IPS DF 19.7 (cell line): ENCODE measurements at regions not wholly inside any gene's neighbourhood (a gene's known extent, or its start where the extent isn't known, plus 50 kb on each side); places are given as distances from the start of the nearest gene placed in this dataset.
"Not testable (repeated sequence)": the region's sequence is repeated elsewhere in the genome, so short reads cannot be mapped to it uniquely, and the experiment has no call there.

Source experiments
- DNase-seq: peaks from one replicate; pipeline ENCODE4 v3.0.0-alpha.2; 2013; ENCODE audit warnings: low read depth, low spot score

GRCh38 chr7:408751-409311 is 110.8 kb downstream of the PDGFA start:
- DNase-seq = no peak

GRCh38 chr7:409339-410281 is 110.0 kb downstream of the PDGFA start:
- no peak for DNase-seq

DNA sequence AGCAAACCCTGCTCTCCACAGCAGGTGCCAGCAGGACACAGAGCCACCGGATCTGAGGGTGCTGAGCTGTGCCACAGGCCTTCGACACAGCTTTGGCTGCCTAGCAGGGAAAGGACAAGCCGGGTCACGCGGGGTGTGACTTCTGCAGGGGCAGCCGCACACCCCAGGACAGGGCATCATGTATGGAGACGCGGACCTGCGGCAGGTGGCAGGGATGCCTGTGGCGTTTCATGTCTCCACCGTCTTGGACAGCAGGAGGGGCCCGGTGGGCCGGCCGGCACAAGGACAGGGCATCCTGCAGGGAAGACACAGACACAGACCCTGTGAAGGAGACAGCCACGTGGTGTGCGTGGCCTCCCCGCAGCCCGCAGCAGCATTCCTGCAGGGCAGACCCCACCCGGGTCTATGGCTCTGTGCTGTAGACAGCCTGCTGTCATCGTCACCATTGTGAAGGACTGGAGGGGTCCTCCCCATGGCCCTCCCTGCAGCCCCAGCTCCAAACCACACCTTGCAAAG is 109.2 kb downstream of the PDGFA start:
- DNase-seq = no peak

GRCh38 chr7:411116-411515 is 108.5 kb downstream of the PDGFA start:
- not testable (repeated sequence) for DNase-seq

- no peak for DNase-seq
Measured at GRCh38 chr7:411677-412312, 107.9 kb downstream of the PDGFA start.

- no peak for DNase-seq
Measured at GRCh38 chr7:412313-412710, 107.3 kb downstream of the PDGFA start.

DNA sequence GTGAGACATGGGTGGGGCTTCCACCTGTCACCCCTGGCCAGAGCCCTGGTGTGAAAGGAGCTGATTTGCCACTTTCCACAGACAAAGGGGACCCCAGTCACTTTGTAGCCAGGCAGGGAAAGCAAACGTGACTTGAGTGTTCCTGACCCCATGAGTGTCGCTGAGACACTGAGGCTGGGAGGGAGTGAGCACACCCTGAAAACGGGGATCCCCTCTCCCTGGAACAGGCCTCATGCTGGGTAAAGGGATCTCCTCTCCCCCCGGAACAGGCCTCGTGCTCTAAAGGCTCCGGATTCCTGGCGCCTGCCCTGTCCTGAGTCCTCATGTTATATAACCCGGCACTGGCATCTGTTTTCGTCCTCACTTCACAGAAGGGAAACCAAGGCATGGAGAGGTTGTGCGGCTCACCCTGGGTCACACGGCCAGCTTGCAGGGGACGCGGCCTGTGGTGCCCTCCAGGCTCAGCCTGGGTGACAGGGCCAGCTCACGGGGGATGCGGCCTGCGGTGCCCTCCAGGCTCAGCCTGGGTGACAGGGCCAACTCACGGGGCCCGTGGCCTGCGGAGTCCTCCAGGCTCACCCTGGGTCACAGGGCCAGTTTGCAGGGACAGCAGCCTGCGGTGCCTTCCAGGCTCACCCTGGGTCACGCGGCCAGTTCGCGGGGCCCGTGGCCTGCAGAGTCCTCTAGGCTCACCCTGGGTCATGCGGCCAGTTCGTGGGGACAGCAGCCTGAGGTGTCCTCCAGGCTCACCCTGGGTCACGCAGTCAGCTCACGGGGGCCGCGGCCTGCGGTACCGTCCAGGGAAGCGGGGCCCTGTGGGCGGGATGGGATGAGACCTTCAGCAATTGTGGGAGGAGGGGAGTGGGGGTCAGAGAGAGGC is 104.7 kb downstream of the PDGFA start:
- DNase-seq = no peak

GRCh38 chr7:415646-416525 is 103.8 kb downstream of the PDGFA start:
- no peak for DNase-seq

DNA sequence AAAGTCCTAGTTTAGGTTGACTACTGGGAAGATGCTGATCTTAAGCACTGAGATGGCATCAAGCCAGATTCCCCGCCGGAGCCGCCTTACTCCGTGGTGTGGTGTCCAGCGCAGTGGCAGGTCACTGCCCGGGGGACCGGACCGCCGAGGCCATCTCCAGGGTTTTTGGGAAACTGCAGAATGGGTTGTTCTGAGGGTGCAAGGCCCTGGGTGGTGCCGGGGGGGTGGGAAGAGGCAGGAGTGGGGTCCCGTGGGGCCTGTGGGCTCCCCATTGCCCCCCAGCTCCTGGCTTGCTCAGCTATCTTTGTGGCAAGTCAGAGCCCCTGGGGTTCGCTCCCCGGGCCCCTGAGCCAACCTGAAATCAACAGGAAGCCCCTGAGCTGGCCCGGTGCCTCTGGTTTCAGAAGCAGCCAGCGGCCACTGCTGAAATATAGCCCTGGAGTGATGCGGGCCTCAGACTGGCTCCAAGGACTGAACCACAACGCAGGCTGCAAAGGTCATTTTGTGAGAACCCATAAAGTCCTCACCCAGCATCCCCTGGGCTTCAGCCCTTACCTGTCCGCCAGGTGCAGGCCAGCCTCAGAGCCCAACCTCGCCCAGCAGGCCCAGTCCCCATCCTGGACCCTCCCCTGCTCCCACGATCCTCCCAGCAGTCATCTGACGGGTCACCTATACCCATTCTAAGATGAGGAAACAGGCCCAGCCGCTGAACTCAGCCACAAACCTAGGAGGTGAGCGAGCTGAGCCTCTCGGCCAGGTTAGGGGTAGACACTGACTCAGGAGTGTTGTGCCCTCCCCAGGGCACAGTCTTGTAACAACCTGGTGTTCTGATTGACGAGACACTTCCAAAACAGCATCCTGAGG is 102.7 kb downstream of the PDGFA start:
- no peak for DNase-seq

- DNase-seq = no peak
Measured at GRCh38 chr7:417625-417889, 102.1 kb downstream of the PDGFA start.

GRCh38 chr7:417973-418601 is 101.6 kb downstream of the PDGFA start:
- no peak for DNase-seq

DNA sequence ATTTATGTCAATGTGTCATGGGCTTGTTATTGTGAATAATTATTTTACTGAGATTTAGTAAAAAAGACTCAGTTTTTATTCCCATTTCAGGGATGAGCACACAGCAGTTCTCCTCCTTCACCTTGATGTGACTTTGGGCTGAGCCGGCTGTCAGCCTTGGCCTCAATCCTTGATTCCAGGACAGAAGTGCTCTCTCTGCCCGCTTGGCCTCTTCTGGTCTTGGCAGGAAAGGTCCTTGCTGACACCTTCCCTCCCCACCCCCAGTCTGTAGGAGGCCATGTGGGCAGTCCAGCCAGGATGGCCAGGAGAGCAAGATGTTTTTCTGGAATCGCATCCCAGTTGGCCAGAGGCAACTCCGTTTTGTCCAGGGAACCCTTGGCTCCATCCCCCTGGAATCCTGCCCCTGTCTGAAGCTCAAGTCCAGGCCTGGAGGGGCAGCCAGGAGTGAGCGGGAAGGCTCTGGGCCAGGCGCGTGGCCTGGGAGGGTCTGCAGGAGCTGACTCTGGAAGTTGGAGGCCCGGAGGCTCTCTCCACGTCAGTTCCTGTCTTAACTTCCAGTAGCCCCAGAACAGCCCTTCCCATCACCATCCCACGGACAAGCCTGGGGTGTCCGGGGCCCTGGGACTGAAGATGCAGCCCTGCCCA is 100.9 kb downstream of the PDGFA start:
- no peak for DNase-seq

- no peak for DNase-seq
Measured at GRCh38 chr7:420142-421093, 99.2 kb downstream of the PDGFA start.

GRCh38 chr7:421136-421991 is 98.3 kb downstream of the PDGFA start:
- DNase-seq = peak; percentile 35

GRCh38 chr7:422191-422885 is 97.3 kb downstream of the PDGFA start:
- no peak for DNase-seq

- DNase-seq = no peak
Measured at GRCh38 chr7:422886-423225, 96.8 kb downstream of the PDGFA start.
